Activated T-cell treated with anti-CD3 and anti-CD28 coated beads for 48 hours (primary cell): ENCODE measurements at regions not wholly inside any gene's neighbourhood (a gene's known extent, or its start where the extent isn't known, plus 50 kb on each side); places are given as distances from the start of the nearest gene placed in this dataset.
"Not testable (repeated sequence)": the region's sequence is repeated elsewhere in the genome, so short reads cannot be mapped to it uniquely, and the experiment has no call there.

Experiments
- DNase-seq: peaks from one replicate; pipeline ENCODE4 v3.0.0-alpha.2; 2020; ENCODE audit warnings: low read depth

DNA sequence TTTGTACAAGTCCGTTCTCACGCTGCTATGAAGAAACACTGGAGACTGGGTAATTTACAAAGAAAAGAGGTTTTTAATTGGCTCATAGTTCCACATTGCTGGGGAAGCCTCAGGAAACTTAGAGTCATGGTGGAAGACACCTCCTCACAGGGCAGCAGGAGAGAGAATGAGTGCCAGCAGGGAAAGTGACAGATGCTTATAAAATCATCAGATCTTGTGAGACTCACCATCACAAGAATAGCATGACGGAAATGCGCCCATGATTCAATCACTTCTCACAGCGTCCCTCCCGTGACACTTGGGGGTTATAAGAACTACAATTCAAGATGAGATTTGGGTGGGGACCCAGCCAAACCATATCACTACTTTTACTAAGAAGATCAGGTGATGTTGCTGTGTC lies 285.8 kb downstream of the TMX3 start:
- DNase-seq = no peak

DNA sequence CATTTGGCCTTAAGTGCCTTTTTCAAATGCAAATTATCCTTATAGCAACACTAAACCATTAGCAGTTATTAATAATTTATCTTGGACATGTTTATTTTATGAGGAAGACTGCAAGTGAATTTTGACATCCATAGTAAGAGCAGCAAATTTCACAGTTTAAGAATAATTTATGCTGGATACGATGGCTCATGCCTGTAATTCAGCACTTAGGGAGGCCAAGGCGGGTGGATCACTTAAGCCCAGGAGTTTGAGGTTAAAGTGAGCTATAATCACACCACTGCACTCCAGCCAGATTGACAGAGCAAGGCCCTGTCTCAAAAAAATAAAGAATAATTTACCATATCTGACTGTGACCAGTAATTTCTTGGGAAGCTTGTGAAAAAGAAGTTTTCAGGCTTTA lies 286.2 kb downstream of the TMX3 start:
- no peak for DNase-seq

GRCh38 chr18:68427951-68428401 lies 286.9 kb downstream of the TMX3 start:
- no peak for DNase-seq

DNA sequence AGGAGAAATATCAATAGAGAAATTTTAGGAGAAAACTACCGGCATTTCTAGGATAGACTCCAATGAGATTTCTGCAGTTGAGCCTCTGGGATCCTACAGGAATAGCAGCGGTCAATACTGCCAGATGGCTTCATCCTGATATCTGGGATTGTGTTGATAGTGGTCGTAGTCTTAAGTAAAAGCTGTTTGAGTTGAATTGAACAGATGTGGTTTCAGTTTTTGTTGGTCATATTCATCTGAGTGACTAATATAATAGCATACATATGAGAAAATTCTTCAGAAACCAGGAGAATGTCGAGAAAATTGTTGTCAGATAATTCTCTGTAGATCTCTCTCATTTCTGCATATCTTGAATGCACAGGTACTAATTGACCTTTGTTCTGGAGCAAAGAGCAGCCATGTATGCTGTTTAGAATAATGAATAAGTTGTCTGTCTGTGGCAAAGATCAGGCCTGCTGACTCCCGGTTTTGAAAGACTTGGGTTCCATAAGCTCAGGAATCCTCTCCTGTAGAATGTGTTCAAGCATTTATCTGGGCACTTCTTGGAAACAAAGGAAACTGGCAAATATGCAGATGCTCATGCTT lies 288.1 kb downstream of the TMX3 start:
- DNase-seq = no peak

- DNase-seq = no peak
Observed at GRCh38 chr18:68418881-68419280, 296.0 kb downstream of the TMX3 start.

DNA sequence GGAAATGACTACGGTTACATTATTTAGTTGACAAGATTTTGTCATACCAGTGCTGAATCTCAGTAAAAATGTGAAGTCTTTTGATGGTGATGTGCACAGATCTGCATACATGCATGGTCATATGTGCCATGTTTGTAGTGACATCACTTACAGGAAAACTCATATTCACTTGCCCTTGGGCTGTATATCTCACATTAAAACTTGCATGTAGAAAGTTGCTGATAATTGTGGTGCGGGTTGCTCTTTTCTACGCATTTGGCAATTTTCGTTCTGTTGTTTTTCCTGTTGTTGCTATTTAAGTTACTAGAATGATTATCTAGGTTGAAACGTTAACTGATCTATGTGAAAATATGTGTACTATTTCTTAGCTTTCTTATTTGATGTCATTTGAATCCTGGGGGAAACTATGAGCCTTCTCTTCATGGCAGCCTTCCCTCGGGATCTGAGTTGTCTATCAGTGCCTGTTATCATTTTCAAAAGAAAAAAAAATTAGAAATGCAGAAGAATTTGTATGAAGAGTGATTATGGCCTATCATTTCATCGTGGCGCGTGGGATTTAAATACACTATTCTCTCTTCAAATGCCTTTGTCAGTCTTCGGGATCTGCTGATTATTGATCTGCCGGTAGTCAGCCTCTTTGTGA lies 296.6 kb downstream of the TMX3 start:
- no peak for DNase-seq

DNA sequence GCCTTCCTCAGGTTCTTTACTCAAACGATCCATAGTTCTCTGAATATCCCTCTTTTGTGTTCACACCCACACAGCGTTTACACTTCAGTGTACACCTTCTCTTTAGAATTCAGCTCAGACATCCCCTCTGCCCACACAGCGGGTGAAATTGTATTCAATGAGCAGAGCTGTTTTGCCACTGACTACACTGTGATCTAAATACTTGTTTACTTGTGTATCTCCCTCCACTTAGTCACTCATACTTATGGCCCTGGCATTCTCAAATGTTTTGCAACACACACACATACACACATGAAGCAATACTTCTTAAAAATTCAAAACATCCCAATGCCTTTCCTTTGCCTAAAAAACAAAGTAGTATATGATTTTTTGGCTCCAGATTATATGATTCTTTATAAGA lies 297.1 kb downstream of the TMX3 start:
- no peak for DNase-seq

- DNase-seq = no peak
Observed at GRCh38 chr18:68417166-68417799, 297.6 kb downstream of the TMX3 start.

- DNase-seq = no peak
Observed at GRCh38 chr18:68414407-68414806, 300.5 kb downstream of the TMX3 start.

DNA sequence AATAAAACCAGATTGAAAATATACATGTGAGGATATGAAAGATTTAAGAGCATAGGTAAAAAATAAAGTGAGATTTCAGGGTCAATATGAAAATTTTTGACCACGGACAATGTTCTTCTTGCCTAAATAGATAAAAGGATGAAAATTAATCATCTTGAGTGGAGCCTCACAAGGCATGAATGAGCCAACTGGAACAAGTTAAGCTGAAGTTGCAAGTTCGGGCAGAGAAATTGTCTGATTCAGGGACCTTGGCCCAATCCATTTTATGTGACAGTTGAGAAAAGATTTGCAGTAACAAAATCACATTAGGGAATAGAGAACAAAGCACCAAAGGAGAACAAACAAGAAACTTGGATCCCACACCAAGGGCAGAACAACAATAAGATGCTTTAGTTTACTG lies 305.3 kb downstream of the TMX3 start:
- DNase-seq = no peak

DNA sequence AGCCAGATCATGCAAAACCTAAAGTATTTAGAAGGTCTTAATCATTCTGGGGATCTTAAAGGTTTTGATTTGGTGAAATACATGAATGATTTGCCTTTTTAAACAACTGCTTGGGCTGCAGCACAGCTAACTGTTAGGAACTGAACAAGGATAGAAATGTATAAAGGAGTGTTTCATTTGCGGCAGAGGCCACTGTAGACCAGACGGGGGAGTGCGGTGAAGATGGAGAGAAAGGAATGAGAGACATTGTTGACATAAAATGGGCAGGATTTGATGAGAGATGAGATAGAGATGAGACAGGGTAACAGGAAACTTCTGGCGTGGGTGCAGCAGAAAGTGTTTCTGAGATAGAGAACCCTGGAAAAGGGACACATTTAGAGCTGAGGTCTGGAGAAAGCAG lies 308.1 kb downstream of the TMX3 start:
- no peak for DNase-seq

GRCh38 chr18:68402784-68403183 lies 312.1 kb downstream of the TMX3 start:
- DNase-seq = no peak

- DNase-seq = no peak
Observed at GRCh38 chr18:68400889-68401288, 314.0 kb downstream of the TMX3 start.

GRCh38 chr18:68399721-68400120 lies 315.2 kb downstream of the TMX3 start:
- no peak for DNase-seq

GRCh38 chr18:68397241-68398035 lies 317.5 kb downstream of the TMX3 start:
- DNase-seq = no peak

- DNase-seq = no peak
Observed at GRCh38 chr18:68394705-68395104, 320.2 kb downstream of the TMX3 start.

DNA sequence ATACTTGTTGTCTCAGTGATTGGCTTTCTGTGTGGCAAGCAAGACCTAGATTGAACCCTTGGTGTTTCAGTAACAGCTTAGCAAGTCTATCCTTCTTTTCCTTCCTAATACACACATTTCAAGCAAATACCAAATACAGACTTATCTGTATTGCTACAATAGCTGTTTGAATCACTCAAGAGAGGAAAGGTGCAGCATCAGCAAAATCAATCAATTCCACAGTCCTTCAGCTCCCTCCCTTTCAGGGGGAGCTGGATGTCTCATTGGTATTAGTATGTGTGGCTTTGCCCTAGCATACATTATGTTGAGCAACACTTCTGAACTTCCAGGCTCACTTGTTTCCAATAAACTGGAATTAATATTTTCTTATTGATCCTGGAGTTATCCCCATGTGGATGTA lies 323.1 kb downstream of the TMX3 start:
- DNase-seq = no peak

DNA sequence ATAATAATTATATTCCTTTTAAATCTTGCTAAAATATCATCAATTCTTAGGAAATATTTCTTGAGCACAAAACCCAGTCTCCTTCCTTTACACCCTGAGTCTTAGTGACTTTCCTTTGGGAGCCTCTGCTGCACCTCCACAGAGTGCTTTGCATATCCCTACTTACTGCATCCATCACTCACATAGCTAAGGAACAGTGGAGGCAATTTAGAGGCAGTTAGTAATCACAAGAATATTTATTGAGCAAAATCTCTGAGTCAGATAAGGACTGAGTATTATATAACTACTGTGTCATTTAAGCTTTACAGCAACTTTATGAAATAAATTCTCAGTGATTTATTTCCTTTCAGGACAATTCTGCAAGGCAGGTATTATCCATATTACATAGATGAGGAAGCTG lies 327.7 kb downstream of the TMX3 start:
- DNase-seq = no peak

DNA sequence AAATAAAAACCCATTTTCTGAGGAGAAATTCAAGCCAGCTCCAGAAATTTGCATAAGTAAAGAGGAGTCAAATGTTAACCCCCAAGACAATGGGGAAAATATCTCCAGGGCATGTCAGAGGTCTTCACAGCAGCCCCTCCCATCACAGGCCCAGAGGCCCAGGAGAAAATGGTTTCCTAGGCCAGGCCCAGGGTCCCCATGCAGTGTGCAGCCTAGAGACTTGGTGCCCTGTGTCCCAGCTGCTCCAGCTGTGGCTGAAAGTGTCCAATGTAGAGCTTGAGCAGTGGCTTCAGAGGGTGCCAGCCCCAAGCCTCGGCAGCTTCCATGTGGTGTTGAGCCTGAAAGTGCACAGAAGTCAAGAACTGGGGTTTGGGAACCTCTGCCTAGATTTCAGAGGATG lies 330.9 kb downstream of the TMX3 start:
- DNase-seq = not testable (repeated sequence)

- no peak for DNase-seq
Observed at GRCh38 chr18:68376926-68377325, 338.0 kb downstream of the TMX3 start.

DNA sequence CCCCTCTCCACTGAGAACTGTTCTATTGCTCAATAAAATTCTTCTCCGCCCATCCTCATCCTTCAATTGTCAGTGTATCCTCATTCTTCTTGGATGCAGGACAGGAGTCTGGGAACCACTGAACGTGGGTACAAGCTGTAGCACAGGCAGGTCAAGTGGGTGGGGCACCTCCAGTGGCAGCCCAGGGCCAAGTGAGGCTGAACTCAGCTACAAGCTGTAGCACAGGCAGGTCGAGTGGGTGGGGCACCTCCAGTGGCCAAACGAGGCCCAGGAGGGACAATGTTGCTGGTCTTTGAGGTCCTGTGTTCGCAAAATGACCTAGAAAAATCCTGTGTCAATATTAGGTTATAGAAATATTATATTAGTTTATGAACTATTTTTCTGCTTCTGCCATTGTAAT lies 352.0 kb downstream of the TMX3 start:
- DNase-seq = no peak

- DNase-seq = no peak
Observed at GRCh38 chr18:68355637-68356036, 359.3 kb downstream of the TMX3 start.

DNA sequence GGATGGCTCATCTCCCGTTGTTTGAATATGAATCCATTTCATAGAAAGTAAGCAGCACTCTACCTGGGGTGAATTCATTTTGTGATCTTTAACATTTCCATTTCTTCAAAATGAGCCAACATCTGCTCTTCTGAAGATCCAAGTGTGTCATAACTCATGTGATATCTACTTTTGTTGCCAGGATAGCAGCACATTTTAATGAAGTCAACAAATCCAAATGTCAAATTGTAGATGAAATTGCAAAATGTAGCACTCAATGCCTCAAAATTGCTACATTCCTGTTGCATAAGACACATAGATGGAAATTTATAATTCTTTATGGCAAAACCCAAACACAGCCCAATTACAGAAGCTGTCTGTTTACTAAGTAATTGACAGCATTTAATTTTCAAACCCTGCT lies 360.7 kb downstream of the TMX3 start:
- no peak for DNase-seq
